NCI-H146 treated with DMSO at 0.1 percent for 48 hours (cell line): ENCODE measurements at regions not wholly inside any gene's neighbourhood (a gene's known extent, or its start where the extent isn't known, plus 50 kb on each side); places are given as distances from the start of the nearest gene placed in this dataset.

Source experiments
- DNase-seq: peaks from one replicate; lab custom pipeline; 2025; ENCODE audit not compliant: unreplicated experiment; lab: John Stamatoyannopoulos, UW

DNA sequence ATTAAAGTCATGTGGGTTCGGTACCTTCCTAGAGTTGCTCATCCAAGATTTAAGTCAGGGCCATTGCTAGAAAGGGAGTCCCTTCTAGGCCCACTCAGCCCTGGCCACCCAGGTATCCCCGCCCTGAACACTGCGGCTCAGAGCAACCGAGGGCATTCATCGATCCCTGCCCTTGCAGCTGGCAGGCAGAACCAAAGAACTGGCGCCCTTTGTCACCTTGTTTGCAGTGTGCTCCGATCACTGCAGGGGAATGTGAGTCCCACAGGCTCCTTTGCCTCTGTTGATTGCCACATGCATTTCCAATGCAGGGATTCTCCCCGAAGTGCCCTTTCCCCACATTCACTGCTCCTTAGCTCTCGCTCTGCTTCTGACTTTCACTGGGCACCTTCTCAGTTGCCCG, 108.5 kb downstream of the CMPK2 start:
- DNase-seq = peak; percentile 74

- no peak for DNase-seq
Measured at GRCh38 chr2:6759689-6760088, 106.0 kb downstream of the CMPK2 start.

DNA sequence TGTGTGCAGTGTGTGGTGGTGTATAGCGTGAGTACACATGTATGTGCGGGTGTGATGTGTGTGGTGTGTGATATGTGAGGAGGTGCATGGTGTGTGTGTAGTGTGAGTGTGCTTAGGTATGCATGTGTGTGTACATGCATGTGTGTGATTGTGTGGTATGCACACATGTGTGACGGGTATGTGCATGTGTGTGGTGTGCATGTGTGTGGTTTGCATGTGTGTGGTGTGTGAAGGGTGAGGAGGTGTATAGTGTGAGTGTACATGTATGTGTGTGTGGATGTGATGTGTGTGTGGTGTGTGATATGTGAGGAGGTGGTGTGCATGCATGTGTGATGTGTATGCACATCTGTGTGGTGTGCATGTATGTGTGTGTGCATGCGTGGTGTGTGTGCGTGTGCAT, 105.6 kb downstream of the CMPK2 start:
- no peak for DNase-seq

- peak; percentile 73 for DNase-seq
Measured at GRCh38 chr2:6764968-6765723, 100.6 kb downstream of the CMPK2 start.

DNA sequence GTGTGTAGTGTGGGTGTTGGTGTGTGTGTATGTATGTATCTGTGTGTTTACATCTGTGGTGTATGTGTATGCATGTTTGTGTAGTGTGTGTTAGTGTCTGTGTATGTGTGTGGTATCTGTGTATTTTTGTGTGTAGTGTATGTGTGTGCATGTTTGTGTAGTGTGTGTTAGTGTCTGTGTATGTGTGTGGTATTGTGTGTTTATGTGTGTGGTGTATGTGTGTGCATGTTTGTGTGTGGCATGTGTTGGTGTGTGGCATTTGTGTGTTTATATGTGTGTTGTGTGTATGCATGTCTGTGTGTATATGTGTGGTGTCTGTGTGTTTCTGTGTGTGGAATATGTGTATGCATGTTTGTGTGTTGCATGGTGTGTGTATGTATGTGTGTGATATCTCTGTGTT, 96.4 kb downstream of the CMPK2 start:
- DNase-seq = no peak

DNA sequence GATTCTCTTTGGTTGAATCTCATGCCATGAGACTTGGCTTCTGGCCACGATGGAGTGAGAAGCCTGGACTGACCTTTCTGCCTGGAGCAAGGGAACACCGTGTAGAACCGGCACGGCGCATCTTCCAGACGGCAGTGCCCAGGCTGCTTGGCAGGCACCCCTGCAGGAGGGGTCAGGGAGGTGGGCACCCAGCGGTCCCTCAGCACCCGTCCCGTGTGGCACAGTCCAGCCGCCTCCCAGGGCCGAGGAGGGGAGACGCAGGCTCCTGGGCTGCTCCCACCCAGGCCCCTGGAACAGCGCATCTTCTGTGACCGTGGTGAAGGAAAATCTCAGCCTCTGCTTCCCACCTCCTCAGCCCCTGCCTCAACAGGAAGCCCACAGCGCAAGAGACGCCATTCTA, 95.7 kb downstream of the CMPK2 start:
- no peak for DNase-seq

DNA sequence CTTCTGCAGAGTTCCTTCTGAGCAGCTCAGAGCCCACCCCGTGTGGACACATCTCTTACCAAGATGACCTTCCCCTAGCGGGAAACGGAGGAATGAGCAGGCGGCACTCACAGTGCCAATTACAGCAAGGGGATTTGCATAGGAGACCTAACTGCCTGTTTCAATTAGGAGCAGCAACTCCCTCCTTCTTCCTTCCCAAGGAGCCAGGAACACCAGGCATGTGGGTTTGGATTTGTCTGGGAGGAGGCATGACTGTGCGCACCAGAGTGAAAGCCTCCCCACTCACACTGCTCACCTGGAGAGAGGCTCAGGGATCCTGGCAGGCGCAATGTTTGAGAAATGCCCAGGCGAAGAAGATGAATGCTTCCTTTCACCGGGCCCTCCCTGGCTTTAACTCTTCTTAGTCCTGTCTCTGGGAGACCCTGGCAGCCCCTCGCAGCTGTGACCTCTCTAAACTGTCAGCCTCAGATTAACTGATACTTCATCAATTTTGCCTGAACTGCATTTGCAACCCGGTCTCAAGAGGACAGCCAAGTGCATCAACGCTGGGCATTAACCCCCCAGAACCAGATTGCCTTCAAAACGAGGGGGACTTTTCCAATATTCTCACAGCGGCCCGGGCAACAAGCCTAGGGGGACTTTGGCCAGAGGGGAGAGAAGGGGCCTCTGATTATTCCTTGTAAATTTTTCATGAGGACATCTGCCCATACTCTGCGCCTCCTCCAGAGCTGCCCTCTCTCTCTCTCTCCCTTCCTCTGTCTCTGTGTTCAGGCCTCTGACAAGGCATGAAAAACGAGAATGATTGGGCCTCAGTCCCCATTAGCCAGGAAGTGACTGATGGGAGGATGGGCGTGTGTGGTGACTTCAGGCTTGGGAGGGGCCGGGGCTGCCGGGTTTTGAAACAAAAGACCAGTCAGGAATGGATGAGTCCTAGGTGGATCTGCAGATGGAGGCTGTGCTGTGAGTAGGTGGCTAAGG, 93.8 kb downstream of the CMPK2 start:
- peak; percentile 92 for DNase-seq

DNA sequence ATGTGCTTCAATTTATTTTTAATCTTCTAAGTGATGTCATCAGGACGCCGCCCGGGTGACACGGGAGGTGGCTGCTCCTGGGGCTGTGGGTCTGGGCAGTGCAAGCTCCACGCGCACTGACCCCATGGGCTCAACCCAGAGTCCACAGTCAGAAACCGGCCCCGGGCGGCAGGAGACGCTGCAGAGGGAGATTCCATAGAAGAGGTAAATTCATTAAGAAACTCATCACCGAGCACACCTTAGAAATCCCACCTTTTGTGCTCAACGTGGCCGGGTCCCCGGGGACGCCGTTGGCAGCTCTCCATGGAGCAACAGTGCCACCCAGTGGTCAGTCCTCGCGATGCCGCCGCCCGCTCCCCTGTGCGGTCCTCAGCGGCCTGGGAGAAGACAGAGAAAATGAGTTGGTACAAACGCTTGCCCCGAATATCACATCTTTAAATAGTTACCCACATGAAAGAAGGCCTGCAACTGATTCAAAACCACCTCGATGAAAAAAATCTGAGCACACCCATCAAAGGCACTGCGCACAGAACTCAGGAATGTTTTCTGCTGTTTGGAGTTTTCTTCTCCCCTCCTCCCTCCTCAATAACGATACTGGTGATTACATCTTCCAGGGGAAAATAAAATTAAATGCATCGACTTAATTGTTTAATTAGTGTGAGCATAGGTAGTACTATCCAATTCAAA, 92.6 kb downstream of the CMPK2 start:
- DNase-seq = peak; percentile 77

- no peak for DNase-seq
Measured at GRCh38 chr2:6773694-6774044, 92.0 kb downstream of the CMPK2 start.

DNA sequence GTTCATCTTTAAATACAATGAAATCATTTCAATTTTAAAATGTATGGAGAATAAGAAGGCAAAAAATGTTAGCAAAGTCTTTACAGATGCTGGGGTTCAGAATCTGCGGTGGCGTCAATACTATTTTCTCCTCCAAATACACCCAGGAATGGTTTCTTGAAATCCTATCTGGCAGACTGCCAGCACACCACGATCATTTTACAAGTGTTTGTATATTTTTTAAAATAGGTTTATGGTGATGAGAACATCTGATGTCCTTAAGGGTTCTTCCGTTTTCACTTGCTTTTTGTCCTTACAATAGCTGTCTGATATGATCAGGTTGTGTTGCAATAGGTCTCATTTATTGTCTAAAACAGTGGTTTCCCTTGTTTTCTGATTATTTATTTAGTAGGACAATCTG, 89.6 kb downstream of the CMPK2 start:
- no peak for DNase-seq

DNA sequence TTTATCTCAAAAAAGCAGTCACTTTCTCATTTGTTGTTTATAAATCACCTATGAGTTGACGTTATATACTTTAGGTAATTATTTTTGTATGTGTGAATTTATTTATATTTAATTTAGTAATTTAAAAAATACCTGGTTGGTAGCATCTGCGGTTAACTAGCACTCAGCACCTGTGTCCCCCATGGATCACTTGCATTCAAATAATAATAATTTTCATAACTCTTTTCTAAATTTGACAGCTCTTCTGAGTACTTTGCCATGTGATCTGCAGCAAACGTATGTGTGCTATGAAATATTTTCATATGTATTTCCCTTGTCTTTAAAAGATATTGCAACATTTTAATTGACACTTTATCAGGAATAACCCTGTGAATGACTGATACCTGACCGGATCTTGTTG, 88.1 kb downstream of the CMPK2 start:
- DNase-seq = no peak

DNA sequence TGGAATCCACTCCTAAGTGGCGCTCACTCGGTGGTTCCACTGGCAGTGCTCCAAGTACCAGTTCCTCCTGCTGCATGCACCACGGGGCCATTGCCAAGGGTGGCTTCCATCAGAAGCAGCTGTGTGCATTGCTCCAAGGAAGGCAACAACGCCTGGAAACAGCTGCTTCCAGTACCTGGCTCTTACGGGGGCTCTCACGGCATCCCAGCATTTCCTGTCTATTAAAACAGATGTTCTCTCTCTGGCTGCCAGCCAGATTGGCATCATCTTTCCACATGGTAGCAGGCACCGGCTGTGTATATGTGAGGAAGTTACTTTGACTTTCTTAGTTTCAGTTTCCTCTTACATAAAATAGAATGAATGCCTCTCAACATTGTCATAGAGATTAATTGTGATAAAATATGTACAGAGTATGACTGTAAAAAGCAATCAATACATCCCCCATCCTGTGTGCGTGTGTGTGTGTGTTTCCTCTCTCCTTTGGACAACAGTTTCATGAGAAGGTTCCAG, 84.9 kb downstream of the CMPK2 start:
- DNase-seq = peak; percentile 12

- DNase-seq = no peak
Measured at GRCh38 chr2:6782517-6783237, 83.0 kb downstream of the CMPK2 start.

- no peak for DNase-seq
Measured at GRCh38 chr2:6783238-6783614, 82.5 kb downstream of the CMPK2 start.

GRCh38 chr2:6784291-6784690, 81.4 kb downstream of the CMPK2 start:
- no peak for DNase-seq

DNA sequence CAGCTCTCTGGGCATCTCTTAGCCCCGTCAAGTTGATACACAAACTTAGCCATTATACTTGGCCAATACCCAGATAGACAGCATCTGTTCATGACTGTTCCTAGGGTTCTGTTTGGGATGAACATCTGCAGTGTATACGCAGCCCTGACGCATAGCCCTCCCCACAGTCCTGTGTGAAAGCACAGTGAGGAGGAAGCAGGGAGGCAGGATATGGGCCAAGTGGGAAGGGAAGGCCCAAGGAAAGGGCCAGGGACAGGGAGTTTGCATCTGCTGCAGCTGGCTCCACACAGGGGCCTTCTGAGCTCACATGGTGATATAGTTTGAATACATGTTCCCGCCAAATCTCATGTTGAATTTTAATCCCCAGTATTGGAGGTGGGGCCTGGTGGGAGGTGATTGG, 80.2 kb downstream of the CMPK2 start:
- no peak for DNase-seq

GRCh38 chr2:6787376-6787775, 78.3 kb downstream of the CMPK2 start:
- DNase-seq = no peak

GRCh38 chr2:6788614-6789013, 77.1 kb downstream of the CMPK2 start:
- DNase-seq = no peak

DNA sequence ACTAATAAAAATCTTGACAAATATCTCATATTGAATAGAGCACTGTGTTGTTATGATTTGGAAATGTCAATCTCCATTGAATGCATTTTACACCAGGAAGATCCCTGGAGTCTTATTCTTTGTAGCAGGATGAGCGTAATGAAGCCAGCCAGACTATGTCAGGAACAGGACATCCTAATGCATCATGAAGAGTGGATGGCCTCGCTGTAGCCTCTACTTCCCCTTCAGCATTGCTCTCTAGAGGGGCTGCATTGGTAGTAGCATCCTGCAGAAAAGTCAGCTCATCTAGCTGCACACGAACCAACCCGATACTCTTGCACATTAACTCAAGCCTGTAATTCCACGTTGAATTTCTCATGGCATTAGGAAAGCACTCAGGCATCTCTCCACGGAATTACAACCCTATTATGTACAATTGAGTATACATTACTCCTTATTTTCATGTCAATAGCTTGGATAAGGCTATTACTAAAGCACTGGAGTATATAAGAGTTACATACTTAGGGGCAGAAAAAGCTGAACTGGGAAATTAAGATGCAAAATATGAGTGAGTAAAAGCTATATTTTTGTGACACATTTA, 76.1 kb downstream of the CMPK2 start:
- no peak for DNase-seq

DNA sequence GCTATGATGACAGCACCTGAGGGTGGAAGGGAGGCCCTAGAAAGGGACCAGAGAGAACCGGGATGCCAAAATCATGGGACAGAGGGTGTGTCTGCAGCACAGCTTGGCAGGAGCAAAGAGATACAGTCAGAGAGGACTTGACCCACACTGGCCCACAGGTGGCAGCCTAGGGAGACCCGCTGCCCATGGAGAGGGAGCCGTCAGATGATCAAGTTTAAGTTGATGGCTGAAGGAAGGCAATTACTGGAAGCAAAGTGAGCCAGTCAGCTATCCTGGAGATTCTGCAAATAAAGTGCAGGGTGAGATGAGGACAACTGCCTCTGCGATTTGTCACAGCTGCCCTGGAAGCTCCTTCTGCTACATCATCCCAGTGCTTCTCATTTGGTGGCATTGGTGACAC, 74.0 kb downstream of the CMPK2 start:
- DNase-seq = peak; percentile 25

DNA sequence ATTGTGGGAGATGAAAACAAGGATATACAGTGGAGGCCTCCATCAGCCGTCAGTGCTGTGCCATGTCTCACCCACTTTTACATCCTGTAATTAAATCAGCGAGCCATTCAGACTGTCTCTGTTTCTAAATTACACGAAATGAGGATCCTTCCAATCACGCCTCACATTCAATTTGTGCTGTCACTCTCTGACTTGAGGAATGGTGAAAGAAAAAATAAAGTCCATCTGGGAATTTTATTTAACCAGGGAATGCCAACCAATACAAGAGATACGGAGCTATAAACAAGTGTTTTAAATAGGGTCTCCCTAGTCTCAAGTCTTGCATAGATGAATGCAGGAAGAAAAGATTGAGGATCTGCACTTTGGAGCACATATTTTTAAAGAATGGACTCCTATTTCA, 72.8 kb downstream of the CMPK2 start:
- no peak for DNase-seq
